GM18526 (cell line): ENCODE measurements at regions not wholly inside any gene's neighbourhood (a gene's known extent, or its start where the extent isn't known, plus 50 kb on each side); places are given as distances from the start of the nearest gene placed in this dataset.

Experiments
- POLR2A ChIP-seq: IDR thresholded peaks from 3 replicates; pipeline ENCODE4 v1.6.1; 2011; ENCODE audit not compliant: insufficient read length; ENCODE audit errors: extremely low read depth

DNA sequence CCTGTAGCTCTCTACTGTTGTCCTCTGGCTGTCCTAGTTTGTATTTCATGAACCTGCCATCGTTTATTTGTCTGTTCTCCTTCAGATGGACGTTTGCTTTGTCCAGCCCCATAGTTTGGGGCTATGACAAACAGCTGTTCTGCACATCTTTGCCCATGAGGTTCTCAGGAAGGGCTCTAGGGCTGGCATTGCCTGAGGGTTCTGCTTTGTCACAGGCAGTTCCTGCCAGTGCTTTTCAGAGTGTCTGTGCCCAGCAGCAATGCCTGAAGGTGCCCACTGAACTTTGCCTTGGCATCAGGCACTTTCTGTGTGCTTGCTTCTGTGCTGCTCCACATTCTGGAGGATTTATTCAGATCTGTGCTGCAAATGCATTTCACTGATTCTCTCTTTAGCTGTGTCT, 361.3 kb downstream of the TMEM121 start:
- no peak for TF ChIP-seq POLR2A

DNA sequence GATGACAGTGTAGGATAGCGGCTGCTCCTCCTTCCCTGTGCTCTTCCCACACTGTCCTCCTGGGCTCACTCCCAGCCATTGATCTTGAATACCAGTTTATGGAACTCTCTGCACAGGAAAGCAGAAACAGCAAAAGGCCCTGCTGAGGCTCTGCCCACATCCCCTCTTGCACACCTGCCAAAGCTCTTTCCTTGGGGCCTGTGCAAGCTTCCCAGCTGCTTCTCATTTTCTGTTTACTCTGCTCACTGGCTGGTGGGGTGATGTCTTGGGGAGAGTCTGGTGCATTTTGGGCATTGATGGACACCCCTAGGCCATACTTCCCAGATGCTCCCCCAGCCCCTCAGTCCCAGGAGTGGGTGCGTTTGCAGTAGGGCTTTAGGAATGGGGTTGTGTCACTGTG, 361.8 kb downstream of the TMEM121 start:
- no peak for TF ChIP-seq POLR2A

DNA sequence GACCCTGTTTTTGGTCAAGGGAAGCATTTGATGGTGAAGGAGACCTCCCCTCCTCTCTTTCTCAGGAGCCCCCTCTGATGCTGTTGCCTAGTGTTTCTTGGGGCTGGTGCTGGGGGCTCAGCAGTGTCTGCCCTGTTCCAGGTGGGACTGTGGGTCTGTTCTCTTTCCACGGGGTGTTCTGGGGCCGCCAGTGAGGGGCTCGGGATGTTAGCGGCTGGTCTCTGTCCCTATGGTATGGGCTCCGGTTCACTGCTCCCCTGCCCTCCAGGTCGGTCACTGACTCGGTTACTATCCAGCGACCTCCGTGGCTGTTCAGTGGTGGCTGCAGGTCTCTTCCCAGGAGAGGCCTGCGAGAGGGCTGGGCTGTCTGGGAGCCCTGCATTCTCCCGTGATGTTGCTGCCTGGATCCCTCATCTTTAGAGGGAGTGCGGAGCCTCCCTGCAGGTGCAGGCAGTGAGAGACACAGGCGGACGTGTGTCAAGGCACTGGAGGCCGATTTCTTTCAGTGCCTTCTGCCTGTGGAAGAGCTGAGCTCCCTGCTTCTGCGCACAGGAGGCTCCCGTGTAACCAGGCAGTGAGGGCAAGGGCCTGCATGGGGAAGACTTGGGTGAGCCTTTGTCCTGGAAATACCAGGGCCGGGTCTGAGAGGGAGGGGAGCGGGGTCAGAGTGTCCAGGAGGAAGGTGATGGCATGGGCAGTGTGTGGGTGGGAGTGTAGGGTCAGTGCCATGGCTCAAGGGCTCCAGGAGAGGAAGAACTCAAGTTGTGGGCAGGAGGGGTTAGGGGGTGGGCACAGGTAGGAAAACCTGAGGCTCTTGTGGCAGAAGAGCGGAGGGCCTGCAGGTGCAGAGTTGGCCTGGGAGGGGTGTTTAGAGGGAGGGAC, 362.6 kb downstream of the TMEM121 start:
- no peak for TF ChIP-seq POLR2A

DNA sequence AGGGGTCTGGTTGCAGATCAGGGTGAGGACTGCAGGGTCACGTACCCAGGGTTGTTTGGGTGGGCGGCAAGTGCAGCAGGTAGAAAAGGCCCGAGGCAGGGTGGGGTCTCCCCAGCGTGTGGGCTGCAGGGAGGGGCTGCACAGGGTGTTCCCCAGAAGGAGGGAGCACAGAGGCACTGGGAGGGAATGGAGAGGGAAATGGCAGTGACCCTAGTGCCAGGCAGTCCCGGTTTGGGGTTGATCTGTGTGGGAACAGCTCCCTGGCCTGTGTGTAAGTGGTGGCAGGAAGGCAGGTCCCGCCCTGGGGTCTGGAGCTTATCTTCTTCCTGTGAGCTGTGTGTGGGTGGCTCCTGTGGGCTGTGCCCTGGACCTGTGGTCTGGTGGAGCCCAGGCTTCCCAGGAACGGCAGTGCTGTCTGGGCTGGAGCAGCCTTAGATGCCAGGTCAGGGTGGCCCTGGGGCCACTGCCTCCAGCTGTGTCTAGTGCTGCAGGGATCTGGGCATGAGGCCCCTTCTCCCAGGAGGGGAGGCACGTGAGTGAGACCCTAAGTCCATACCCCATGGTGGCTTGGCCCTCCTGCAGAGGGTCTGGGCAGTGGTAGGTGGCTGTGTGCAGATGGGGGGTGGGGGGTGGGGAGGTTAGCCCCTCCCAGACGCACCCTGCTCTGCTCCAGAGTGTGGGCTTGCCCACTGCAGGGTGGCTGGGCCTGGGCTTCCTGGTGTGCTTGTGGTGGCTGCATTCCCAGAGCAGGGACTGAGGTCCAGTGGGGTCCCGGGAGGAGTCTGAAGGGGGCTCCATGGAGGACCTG, 363.5 kb downstream of the TMEM121 start:
- no peak for TF ChIP-seq POLR2A

DNA sequence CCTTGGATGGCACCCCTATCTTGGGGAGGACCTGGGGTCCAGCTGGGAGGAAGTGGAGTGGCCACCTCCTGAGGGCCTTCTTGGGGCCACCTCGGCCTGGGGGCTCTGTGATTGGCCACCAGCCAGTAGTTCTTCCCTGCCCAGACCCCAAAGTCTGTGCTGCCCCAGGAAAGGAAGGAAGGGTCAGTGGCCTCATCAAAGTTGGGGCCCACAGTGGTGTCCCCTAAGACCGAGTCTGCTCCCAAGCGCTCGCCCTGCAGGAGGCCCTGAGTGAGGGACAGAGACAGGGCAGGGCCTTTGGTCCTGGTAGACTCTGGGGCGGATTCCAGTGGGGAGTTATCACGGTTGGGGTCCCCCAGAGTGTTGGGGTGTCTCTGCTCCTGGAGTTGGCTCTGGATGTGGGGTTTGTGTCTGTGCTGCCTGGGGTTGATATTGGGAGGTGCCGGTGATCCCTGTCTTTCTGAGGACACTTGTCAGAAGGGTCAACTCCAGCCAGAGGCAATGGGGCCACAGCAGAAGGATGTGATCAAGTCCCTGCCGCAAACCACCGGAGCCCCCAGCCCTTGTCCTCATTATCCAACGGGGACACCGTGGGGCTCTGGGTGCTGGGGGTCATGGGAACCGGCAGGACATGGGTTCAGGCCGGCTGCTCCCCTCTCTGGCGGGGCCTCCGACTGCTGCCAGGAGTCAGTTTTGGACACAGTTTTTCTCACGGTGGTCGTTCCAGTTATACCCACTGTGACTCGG, 364.3 kb downstream of the TMEM121 start:
- TF ChIP-seq POLR2A: no peak

DNA sequence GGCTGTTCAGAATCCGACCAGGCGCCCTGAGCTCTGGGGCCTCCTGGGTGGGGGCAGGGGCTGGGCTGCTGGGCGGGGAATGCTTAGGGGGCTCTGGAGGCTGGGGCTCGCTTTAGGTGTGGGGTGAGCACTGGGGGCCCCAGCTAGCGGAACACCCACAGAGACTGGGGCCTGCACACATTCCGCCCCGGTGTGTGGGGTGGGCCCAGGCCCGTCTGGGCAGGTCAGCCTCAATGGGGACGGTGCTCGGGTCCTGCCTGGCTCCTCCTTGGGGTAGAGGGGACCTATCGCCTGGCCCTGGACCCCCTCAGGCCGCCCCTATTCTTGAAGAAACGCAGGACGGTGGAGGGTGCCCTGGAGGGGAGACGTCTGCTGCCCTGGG, 364.8 kb downstream of the TMEM121 start:
- no peak for TF ChIP-seq POLR2A

DNA sequence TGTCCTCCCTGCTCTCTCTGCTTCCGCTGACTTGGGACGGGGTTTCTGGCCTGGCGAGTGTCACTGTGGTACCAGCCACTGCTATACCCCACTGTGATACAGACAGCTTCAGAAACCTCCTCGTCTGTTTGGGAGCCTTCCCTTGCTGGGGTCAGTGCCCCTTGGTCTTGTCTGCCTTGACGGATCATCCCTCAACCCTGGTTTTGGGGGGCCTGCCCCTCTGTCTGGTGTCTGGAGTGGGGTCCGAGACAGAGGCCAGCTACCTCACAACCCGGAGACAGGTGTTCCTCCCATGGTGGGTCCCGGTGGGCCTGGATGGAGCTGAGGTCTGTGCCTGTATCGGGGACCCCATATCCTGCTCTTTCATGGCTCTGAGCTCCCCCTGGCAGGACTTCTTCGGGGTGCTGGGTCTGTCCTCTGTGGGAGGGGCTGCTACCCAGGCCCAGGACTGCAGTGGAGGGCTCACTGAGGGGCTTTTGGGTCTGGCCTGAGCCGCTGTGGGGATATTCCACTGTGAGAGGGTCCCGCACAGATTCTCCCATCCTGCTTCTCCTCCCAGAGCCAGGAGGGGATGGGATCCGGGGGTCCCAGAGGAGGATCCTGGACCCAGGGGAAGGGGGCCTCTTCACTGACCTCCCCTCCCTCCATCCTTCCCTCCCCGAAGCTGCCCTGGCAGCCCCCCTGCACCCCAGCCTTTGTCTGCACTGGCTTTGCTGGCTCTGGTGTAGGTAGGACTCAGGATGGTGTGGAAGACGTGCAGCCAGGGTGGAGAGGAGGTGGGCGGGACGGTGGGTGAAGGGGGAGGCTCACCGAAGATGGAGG, 365.5 kb downstream of the TMEM121 start:
- no peak for TF ChIP-seq POLR2A

DNA sequence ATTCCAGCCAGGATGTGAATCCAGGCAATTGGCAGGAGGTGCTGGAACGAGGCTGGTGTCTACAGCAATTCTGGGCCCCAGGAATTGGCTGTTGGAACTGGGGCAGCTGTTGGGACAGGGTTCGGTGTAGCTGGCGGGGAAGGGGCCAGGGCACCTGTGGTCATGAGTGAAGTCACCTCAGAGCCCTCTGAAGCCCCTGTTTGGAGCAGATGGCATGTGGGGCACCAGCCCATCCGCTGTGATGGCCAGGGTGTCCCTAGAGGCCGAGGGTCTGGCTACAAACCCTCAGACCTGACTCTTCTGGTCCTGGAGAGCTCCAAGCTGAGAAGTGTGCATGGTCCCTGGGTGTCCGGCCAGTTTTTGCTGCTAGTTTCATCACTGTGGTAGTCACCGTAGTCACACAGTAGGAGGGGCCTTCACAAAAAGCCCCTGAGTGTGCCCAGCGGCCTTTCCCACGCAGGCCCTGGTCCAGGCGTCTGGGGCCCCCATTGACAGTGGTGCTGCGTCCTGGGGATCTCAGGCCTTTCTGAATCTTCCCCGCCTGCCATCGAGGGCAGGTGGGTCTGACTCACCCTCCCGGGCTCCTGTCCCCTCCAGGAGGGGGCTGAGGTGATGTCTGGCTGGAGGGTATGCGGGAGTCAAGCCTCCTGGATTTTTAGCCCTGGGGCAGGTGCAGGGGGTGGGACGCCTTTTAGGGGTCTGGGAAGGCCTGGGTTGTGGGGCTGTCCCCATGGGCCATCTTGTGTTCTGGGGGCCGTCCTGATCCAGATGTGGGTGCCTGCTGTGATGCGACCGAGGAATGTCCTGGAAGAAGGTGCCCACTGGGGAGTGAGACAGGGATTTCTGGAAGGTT, 368.0 kb downstream of the TMEM121 start:
- no peak for TF ChIP-seq POLR2A

DNA sequence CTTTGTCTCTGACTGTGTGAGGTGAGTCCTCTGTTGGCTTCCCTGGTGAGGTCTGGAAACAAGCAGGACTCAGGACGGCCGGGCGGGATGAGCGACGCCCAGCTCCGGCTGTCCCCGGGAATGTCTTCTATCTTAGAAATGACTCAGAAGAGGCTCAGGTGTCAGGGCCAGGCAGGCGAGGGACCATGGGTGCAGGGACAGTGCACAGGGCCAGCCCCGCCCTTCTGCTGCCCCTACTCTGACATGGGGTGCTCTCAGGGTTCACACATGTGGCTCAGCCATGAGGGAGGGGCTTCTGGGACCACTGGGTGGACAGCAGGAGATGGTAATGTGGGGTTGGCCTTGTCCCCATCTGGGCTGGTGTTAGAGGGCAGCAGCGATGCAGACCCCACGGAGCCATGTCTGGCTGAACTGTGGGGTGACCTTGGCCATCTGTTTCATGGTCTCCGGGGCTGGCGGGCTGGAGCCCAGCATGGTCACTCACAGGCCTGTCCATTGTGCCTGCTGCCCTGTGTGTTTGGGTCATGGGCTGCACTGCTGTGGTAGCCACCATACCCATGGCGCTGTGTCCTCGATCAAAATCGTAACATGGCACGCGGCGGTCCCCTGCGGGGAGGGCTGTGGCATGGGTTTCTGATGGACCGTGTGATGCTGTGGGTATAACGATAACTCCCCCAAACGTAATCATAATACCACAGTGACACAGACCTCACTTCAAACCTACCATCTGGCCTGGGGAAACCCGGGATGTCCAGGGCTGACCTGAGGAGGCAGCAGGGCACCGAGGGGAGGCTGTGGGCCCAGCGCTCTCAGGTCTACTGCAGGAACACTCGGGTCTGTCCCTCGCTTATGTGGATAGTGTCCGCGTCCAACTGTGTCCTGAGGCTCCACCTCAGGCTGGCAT, 368.8 kb downstream of the TMEM121 start:
- no peak for TF ChIP-seq POLR2A

DNA sequence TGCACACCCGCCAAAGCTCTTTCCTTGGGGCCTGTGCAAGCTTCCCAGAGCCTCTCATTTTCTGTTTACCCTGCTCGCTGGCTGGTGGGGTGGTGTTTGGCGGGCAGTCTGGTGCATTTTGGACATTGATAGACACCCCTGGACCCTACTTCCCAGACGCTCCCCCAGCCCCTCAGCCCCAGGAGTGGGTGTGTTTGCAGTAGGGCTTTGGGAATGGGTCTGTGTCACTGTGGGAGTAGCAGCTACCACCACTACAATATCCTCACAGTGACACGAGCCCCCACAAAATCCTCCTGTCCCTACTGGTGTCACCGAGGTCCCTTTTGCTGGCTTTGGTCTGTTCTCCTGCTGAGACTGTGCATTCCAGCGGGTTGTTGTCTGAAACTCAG, 371.3 kb downstream of the TMEM121 start:
- TF ChIP-seq POLR2A: no peak

DNA sequence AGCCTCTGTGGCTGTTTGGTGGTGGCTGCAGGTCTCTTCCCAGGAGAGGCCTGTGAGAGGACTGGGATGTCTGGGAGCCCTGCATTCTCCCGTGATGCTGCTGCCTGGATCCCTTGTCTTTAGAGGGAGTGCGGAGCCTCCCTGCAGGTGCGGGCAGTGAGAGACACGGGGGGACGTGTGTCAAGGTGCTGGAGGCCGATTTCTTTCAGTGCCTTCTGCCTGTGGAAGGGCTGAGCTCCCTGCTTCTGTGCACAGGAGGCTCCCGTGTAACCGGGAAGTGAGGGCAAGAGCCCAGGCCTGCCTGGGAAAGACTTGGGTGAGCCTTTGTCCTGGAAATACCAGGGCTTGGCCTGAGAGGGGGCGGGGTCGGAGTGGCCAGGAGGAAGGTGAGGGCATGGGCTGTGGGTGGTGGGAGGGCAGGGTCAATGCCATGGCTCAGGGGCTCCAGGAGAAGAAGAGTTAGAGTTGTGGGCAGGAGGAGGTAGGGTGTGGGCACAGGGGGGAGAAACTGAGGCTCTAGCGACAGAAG, 372.2 kb downstream of the TMEM121 start:
- TF ChIP-seq POLR2A: no peak

DNA sequence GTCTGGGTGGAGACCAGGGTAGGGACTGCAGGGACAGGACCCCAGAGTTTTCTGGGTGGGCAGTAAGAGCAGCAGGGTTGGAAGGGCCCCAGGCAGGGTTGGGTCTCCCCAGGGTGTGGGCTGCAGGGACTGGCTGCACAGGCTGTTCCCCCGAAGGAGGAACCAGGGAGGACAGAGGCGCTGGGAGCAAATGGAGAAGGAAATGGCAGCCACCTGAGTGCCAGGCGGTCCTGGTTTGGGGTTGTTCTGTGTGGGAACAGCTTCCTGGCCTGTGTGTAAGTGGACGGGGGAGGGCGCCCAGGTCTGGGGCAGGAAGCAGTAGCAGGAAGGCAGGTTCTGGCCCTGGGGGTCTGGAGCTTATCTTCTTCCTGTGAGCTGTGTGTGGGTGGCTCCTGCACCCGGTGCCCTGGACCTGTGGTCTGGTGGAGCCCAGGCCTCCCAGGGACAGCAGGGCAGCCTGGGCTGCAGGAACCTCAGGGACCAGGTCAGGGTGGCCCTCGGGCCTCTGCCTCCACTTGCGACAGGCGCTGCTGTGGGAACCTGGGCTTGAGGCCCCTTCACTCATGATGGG, 372.8 kb downstream of the TMEM121 start:
- no peak for TF ChIP-seq POLR2A
